ENCODE measurements at regions not wholly inside any gene's neighbourhood (a gene's known extent, or its start where the extent isn't known, plus 50 kb on each side); places are given as distances from the start of the nearest gene placed in this dataset.

- no peak for TF ChIP-seq CTCF (IDR thresholded peaks at IDR 0.05; ENCODE audit: poor library complexity)
- TF ChIP-seq EZH2phosphoT487 (IDR thresholded peaks at IDR 0.05; ENCODE audit: low read depth, severe bottlenecking, unreplicated experiment): no peak
- TF ChIP-seq EZH2 (IDR thresholded peaks at IDR 0.05; ENCODE audit: borderline replicate concordance): no peak
Observed at GRCh38 chr14:99073431-99073830, 198.6 kb downstream of the BCL11B start.
